Activated CD4-positive, CD25-positive, alpha-beta regulatory T cell treated with anti-CD3 and anti-CD28 coated beads, Interleukin-2, amount 50 U/mL, for 24 hours (primary cell): ENCODE measurements at regions not wholly inside any gene's neighbourhood (a gene's known extent, or its start where the extent isn't known, plus 50 kb on each side); places are given as distances from the start of the nearest gene placed in this dataset.
"Not testable (repeated sequence)": the region's sequence is repeated elsewhere in the genome, so short reads cannot be mapped to it uniquely, and the experiment has no call there.

Experiments
- ATAC-seq, 2 donors: fragments of 150-1000 bp; cut with Tn5 transposase; one replicate each; pipeline ENCODE4 v1.10.0; 2021; ENCODE audit warnings: mild to moderate bottlenecking in 1 of 2, moderate library complexity in 1 of 2

GRCh38 chr17:56690441-56691291 is 97.2 kb downstream of the NOG start:
- no peak for ATAC-seq

GRCh38 chr17:56694825-56695224 is 101.3 kb downstream of the NOG start:
- no peak for ATAC-seq

GRCh38 chr17:56697190-56697589 is 103.7 kb downstream of the NOG start:
- no peak for ATAC-seq

- no peak for ATAC-seq
Measured at GRCh38 chr17:56699186-56699894, 105.8 kb downstream of the NOG start.

- no peak for ATAC-seq
Measured at GRCh38 chr17:56700919-56701420, 107.5 kb downstream of the NOG start.

- ATAC-seq: no peak
Measured at GRCh38 chr17:56707312-56708219, 114.1 kb downstream of the NOG start.

GRCh38 chr17:56708220-56708558 is 114.7 kb downstream of the NOG start:
- ATAC-seq: no peak

GRCh38 chr17:56708670-56709410 is 115.3 kb downstream of the NOG start:
- no peak for ATAC-seq

GRCh38 chr17:56710986-56711385 is 117.5 kb downstream of the NOG start:
- ATAC-seq: no peak

GRCh38 chr17:56715613-56716357 is 117.9 kb downstream of the C17orf67 start:
- peak; percentile 85 to 90 for ATAC-seq

- no peak for ATAC-seq
Measured at GRCh38 chr17:56717471-56717870, 116.2 kb downstream of the C17orf67 start.

- peak in 1 of 2 donors; percentile 37 for ATAC-seq
Measured at GRCh38 chr17:56718515-56718914, 115.2 kb downstream of the C17orf67 start.

GRCh38 chr17:56723421-56723820 is 110.3 kb downstream of the C17orf67 start:
- no peak for ATAC-seq

GRCh38 chr17:56724664-56725063 is 109.1 kb downstream of the C17orf67 start:
- no peak for ATAC-seq

GRCh38 chr17:56725144-56725543 is 108.6 kb downstream of the C17orf67 start:
- no peak for ATAC-seq

GRCh38 chr17:56727876-56728617 is 105.7 kb downstream of the C17orf67 start:
- no peak for ATAC-seq

GRCh38 chr17:56731096-56731495 is 102.6 kb downstream of the C17orf67 start:
- not testable (repeated sequence) for ATAC-seq

- ATAC-seq: no peak
Measured at GRCh38 chr17:56733833-56734232, 99.9 kb downstream of the C17orf67 start.

GRCh38 chr17:56735842-56736241 is 97.9 kb downstream of the C17orf67 start:
- no peak for ATAC-seq

GRCh38 chr17:56737421-56738161 is 96.1 kb downstream of the C17orf67 start:
- no peak for ATAC-seq
